Hepatic stellate cell (primary cell): ENCODE measurements at regions not wholly inside any gene's neighbourhood (a gene's known extent, or its start where the extent isn't known, plus 50 kb on each side); places are given as distances from the start of the nearest gene placed in this dataset.
"Not testable (repeated sequence)": the region's sequence is repeated elsewhere in the genome, so short reads cannot be mapped to it uniquely, and the experiment has no call there.

Experiments
- DNase-seq: peaks from one replicate; pipeline ENCODE4 v3.0.0; 2011; ENCODE audit warnings: low spot score

GRCh38 chr1:90349510-90349909, 354.6 kb downstream of the ZNF326 start:
- no peak for DNase-seq

GRCh38 chr1:90348934-90349333, 354.0 kb downstream of the ZNF326 start:
- DNase-seq: no peak

GRCh38 chr1:90348459-90348858, 353.5 kb downstream of the ZNF326 start:
- not testable (repeated sequence) for DNase-seq

- no peak for DNase-seq
Observed at GRCh38 chr1:90347366-90347765, 352.5 kb downstream of the ZNF326 start.

GRCh38 chr1:90346757-90347156, 351.8 kb downstream of the ZNF326 start:
- DNase-seq: no peak

- no peak for DNase-seq
Observed at GRCh38 chr1:90346349-90346748, 351.4 kb downstream of the ZNF326 start.

- no peak for DNase-seq
Observed at GRCh38 chr1:90344963-90345730, 350.2 kb downstream of the ZNF326 start.

- DNase-seq: no peak
Observed at GRCh38 chr1:90341516-90341915, 346.6 kb downstream of the ZNF326 start.

- DNase-seq: no peak
Observed at GRCh38 chr1:90340606-90341005, 345.7 kb downstream of the ZNF326 start.

- no peak for DNase-seq
Observed at GRCh38 chr1:90339811-90340210, 344.9 kb downstream of the ZNF326 start.

- no peak for DNase-seq
Observed at GRCh38 chr1:90336552-90337324, 341.8 kb downstream of the ZNF326 start.

GRCh38 chr1:90335558-90335957, 340.6 kb downstream of the ZNF326 start:
- no peak for DNase-seq

GRCh38 chr1:90334137-90334536, 339.2 kb downstream of the ZNF326 start:
- DNase-seq: no peak

- no peak for DNase-seq
Observed at GRCh38 chr1:90325168-90325567, 330.3 kb downstream of the ZNF326 start.

GRCh38 chr1:90322186-90322585, 327.3 kb downstream of the ZNF326 start:
- DNase-seq: no peak

GRCh38 chr1:90319918-90320317, 325.0 kb downstream of the ZNF326 start:
- no peak for DNase-seq

- DNase-seq: no peak
Observed at GRCh38 chr1:90318431-90318830, 323.5 kb downstream of the ZNF326 start.

GRCh38 chr1:90317628-90318027, 322.7 kb downstream of the ZNF326 start:
- no peak for DNase-seq

GRCh38 chr1:90314533-90314932, 319.6 kb downstream of the ZNF326 start:
- no peak for DNase-seq

GRCh38 chr1:90313778-90314177, 318.9 kb downstream of the ZNF326 start:
- no peak for DNase-seq

GRCh38 chr1:90309806-90310205, 314.9 kb downstream of the ZNF326 start:
- no peak for DNase-seq

GRCh38 chr1:90308421-90308820, 313.5 kb downstream of the ZNF326 start:
- no peak for DNase-seq

GRCh38 chr1:90305577-90305976, 310.7 kb downstream of the ZNF326 start:
- no peak for DNase-seq

- DNase-seq: no peak
Observed at GRCh38 chr1:90296327-90296726, 301.4 kb downstream of the ZNF326 start.
